GM13977 (cell line): ENCODE measurements at regions not wholly inside any gene's neighbourhood (a gene's known extent, or its start where the extent isn't known, plus 50 kb on each side); places are given as distances from the start of the nearest gene placed in this dataset.

Experiments used
- DNase-seq: peaks from one replicate; pipeline ENCODE4 v3.0.0; 2012; ENCODE audit warnings: low spot score
- CTCF ChIP-seq: IDR thresholded peaks from 2 replicates; pipeline ENCODE4 v1.5.1; 2012; ENCODE audit warnings: mild to moderate bottlenecking, control low read depth; ENCODE audit not compliant: insufficient read depth; ENCODE audit errors: extremely low read depth, missing control alignments
- in situ Hi-C: fragments of 300-500 bp; cut with MboI; formaldehyde crosslinking; loops from one replicate; pipeline ENCODE4 v1.12.0; 2022; ENCODE audit warnings: low sequenced_read_pairs, low pct_unique_long_range_greater_than_20kb, mixed read lengths, inconsistent platforms; ENCODE audit not compliant: unreplicated experiment

- no peak for TF ChIP-seq CTCF
These were observed 341.1 kb upstream of the SEMA6D start for GRCh38 chr15:47376190-47376589.

GRCh38 chr15:47377465-47377864, 339.8 kb upstream of the SEMA6D start:
- TF ChIP-seq CTCF, result no peak
- no peak for DNase-seq
- in situ Hi-C loops, result no loop called here

More at GRCh38 chr15:47376190-47376589, 341.1 kb upstream of the SEMA6D start:
- DNase-seq, result no peak
- in situ Hi-C loops, result no loop called here

GRCh38 chr15:47378527-47378926, 338.8 kb upstream of the SEMA6D start:
- in situ Hi-C loops, result no loop called here
- DNase-seq, result no peak
- no peak for TF ChIP-seq CTCF

- DNase-seq, result no peak
- in situ Hi-C loops, result no loop called here
These were observed 334.2 kb upstream of the SEMA6D start for GRCh38 chr15:47383102-47383501.

GRCh38 chr15:47383801-47384200, 333.5 kb upstream of the SEMA6D start:
- DNase-seq, result no peak
- in situ Hi-C loops, result no loop called here

More at GRCh38 chr15:47383102-47383501, 334.2 kb upstream of the SEMA6D start:
- TF ChIP-seq CTCF, result no peak

GRCh38 chr15:47384341-47384740, 333.0 kb upstream of the SEMA6D start:
- DNase-seq, result no peak
- in situ Hi-C loops, result no loop called here
- TF ChIP-seq CTCF, result no peak

More at GRCh38 chr15:47383801-47384200, 333.5 kb upstream of the SEMA6D start:
- no peak for TF ChIP-seq CTCF

GRCh38 chr15:47384776-47385175, 332.5 kb upstream of the SEMA6D start:
- in situ Hi-C loops, result no loop called here
- TF ChIP-seq CTCF, result no peak

More at GRCh38 chr15:47384776-47385175, 332.5 kb upstream of the SEMA6D start:
- no peak for DNase-seq
